HG03575 (cell line): ENCODE measurements at regions not wholly inside any gene's neighbourhood (a gene's known extent, or its start where the extent isn't known, plus 50 kb on each side); places are given as distances from the start of the nearest gene placed in this dataset.
"Not testable (repeated sequence)": the region's sequence is repeated elsewhere in the genome, so short reads cannot be mapped to it uniquely, and the experiment has no call there.

Source experiments
- ATAC-seq: cut with Tn5 transposase; IDR thresholded peaks from one replicate; pipeline ENCODE4 v1.9.1; 2021; ENCODE audit not compliant: unreplicated experiment, insufficient number of reproducible peaks, low FRiP score; ENCODE audit errors: extremely low read depth

DNA sequence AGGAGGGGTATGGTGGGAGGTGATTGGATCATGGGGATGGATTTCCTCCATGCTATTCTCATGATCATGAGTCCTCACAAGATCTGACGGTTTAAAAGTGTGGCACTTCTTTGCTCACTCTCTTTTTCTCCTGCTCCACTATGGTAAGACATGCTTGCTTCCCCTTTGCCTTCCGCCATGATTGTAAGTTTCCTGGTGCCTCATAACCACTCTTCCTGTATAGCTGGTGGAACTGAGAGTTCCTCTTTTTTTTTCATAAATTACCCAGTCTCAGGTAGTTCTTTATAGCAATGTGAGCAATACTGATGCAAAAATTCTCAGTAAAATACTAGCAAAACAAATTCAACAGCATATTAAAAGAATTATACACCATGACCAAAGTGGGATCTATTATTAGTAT lies 728.5 kb upstream of the SLC8A1 start:
- ATAC-seq = no peak

GRCh38 chr2:41182961-41183360 lies 731.1 kb upstream of the SLC8A1 start:
- no peak for ATAC-seq

- ATAC-seq = no peak
These were observed 735.7 kb upstream of the SLC8A1 start for GRCh38 chr2:41187376-41188122.

GRCh38 chr2:41194230-41194629 lies 742.3 kb upstream of the SLC8A1 start:
- no peak for ATAC-seq

DNA sequence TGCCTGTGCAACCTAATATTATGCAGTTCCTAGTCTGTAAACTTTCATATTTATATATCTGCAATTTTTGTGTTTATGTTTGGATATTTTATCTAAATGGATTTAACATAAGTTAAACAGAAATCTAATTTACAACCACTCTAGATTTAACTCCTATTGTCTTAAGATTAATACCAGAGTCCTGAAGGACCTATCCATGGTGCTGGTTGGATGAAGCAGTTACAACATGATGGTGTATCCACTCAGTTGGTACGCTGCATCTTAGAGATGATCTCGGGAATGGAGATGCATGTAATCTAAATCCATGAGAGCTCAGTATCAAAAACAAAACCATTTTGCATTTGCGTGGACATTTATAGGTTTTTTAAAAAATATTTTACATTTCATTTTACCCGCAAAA lies 745.9 kb upstream of the SLC8A1 start:
- ATAC-seq = no peak

- ATAC-seq = no peak
These were observed 747.4 kb upstream of the SLC8A1 start for GRCh38 chr2:41199334-41199733.

DNA sequence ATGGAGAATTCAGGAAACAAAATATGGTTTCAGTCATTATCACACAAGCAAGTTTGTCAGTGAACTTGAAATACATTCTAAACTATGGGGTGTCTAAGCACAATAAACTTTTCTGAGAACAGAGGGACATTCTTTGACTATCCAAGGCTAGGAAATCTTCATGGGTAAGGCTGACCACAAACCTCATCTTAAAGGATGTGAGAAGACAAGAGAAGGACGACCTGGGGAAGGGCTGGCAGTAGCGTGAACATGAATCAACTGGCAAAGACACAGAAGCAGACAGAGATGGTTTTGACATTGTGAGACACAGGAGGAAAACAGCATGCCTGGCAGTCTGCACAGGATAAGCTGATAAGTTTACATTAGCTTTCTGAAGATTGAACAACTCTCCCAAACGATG lies 752.4 kb upstream of the SLC8A1 start:
- ATAC-seq = no peak

GRCh38 chr2:41206004-41206403 lies 754.1 kb upstream of the SLC8A1 start:
- no peak for ATAC-seq

DNA sequence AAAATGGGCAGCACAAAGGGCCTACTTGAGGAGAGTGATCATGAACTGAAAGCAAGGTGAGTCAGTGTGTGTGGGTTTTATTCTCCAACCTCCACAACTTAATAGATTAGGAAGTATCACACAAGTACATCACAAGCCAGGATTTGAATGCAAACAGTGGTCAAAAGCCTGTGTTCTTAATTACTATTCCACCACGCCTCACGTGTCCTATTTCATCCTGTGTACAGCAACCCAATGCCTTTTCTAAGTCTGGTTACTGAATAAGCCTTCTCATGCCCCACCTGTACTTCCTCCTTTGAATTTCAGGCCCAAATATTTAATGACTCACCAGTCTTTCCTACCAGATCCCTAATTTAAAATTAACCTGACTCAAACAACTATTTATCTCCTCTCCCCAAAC lies 755.7 kb upstream of the SLC8A1 start:
- no peak for ATAC-seq

GRCh38 chr2:41210030-41210429 lies 758.1 kb upstream of the SLC8A1 start:
- ATAC-seq = not testable (repeated sequence)

DNA sequence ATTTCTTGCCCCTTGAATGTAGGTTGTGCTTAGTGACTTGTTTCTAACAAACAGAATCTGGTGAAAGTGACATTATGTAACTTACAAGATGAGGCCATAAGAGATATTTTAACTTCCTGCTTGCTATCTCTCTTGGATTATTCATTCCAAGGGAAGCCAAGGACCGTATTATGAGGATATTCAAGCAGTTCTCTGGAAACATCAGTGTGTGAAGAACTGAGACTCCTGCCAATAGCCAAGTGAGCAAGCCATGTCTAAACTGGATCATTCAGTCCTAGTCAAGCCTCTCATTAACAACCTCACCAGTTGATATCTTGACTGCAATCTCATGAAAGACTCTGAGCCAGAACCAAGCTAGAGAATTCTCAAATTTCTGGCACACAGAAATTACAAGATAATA lies 765.1 kb upstream of the SLC8A1 start:
- no peak for ATAC-seq

GRCh38 chr2:41222593-41222992 lies 770.7 kb upstream of the SLC8A1 start:
- no peak for ATAC-seq

DNA sequence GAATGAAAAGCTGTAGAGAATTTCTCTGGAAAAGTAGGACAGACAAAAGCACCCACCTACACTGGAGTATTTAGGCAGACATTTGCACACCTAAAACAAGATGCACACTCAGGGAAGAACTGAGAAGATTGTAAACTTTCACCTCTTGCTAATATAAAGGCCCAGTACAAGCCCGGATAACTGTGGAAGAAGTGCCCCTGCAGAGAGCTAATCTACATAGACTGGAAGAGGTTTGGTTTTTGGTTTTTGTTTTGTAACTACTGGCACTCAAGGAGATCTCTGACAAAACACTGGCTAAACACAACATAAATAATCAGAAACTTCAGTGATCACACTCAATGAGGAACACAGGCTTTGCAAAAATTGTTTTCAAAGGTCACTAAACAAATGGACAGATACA lies 782.2 kb upstream of the SLC8A1 start:
- ATAC-seq = no peak

GRCh38 chr2:41241325-41242000 lies 789.6 kb upstream of the SLC8A1 start:
- no peak for ATAC-seq

DNA sequence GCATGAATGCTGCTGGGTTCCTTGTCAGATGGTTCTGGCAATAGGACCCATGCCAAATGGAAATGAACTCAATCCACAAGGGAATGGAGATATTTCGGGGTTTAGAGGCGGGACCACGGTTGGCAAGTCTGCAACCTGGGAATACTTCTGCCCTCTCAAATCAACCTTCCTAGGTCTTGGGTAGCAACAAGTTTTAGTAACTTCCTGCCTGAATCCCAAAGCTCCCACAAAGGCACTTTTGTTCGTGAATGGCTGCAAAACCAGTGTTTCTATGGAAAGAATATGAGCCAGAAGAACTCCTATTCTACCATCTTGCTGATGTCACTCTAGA lies 790.1 kb upstream of the SLC8A1 start:
- no peak for ATAC-seq

DNA sequence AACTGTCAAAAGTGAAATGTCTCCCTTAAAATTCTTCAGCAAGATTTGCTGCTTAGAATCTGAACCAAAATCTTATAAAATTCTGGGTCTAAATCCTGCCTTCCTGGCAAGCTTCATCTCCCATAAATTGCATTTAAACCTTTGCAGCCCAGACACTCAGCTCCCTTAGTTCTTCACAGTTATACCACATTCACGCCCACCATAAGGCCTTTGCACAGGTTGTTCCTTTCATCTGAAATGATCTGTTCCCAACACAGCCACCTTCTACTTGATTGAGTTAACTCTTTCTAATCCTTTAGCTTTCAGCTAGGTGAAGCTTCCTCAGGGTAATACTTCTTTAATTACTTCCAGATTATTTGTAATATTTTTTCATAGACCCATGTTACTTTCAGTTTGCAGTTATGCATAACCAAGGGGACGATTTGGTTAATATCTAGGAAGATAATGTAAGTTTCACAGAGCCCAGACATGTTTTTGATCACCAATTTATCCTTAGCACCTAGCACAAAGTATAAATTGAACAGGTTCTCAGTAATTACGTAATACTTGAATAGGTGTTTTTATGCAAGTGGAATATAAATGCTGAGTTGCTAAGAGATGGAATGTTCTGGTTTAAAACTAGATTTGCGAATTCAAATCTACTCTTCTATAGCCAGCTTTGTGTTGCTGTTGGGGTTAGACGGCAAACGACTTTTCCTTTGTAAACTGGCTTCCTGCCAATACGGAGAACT lies 779.7 kb upstream of the PKDCC start:
- ATAC-seq = no peak

DNA sequence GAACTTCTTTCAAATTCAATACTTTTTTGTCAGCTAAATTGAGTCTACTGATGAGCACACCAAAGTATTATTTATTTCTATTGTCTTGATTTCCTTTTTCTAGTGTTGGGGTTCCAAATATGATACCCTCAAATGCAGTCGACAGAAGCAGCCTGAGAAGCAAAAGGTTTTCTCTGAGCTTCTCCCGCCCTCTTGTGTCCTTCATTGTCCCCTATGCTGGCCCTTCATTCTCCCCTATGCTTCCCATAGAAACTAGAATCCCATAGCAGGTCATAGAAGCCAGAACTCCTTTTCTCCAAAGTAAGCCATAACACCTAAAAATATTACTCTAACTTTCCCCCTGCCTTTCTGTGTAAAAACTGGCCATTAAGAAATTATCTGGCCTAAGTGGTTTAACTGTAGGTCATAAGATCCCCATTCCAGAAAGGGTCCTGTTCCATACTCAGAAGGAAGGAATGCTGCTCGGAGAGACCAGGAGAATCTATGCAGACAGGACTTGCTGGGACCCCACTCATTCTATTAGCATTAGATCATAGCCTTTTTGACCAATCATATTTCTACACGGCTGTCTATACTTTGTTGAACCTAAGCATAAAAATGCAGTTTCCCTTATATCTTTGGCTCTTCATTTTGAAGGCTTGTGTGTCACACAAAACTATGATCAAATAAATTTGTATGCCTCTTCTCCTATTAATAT lies 764.6 kb upstream of the PKDCC start:
- ATAC-seq = no peak

- no peak for ATAC-seq
These were observed 754.3 kb upstream of the PKDCC start for GRCh38 chr2:41293491-41293890.

DNA sequence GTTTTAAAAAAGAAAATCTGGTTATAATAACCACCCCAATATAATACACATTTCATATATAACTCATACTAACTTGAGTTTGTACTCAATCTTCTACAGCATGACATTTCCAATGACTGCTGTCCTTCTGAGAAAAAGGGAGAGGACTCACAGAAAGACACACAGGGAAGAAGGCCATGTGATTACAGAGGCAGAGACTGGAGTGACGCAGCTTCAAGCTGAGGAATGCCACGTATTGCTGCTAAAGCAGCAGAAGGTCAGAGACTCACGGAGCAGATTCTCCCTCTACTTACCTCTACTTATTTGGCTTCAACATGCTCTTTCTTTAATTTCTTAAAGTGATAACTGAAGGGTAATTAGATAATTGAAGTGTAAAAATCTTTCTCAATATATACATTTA lies 753.5 kb upstream of the PKDCC start:
- ATAC-seq = no peak

DNA sequence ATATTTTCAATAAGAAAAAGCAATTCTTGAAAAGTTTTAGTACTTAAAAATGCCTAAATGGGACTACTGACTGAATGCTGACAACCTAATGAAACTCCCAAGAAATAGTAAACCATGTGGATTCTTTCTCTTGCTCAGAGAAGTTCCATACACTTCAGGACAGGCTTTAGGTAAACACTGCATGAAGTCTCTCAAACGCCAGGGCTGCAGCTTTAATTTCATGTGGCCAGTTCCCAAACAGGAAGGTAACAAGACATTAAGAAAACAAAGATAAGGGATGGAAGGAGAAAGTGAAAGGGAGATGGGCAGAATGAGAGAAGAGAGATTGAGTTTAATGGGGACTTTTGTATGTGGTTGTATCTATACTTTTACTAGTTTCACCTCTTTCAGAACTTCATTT lies 734.7 kb upstream of the PKDCC start:
- no peak for ATAC-seq
